Uterus (tissue), 2 donors: ENCODE measurements at regions not wholly inside any gene's neighbourhood (a gene's known extent, or its start where the extent isn't known, plus 50 kb on each side); places are given as distances from the start of the nearest gene placed in this dataset.

ENCODE experiments used
- POLR2A ChIP-seq, 2 donors: fragments of 450-650 bp; IDR thresholded peaks; one replicate each; pipeline ENCODE4 v1.6.1; 2016; ENCODE audit warnings: antibody characterized with exemption in 2 of 2, mild to moderate bottlenecking in 1 of 2, moderate library complexity in 1 of 2
- TF ChIP-seq, protein P1 (sequence below), 4 experiments: fragments of 200-600 bp in 2 of 4; fragments of 450-650 bp in 2 of 4; sonication (generic) in 2 of 4; IDR thresholded peaks; one replicate each; pipeline ENCODE4 v1.5.1; 2016 to 2019; ENCODE audit warnings: antibody characterized with exemption in 4 of 4, mild to moderate bottlenecking in 2 of 4, moderate library complexity in 1 of 4

DNA sequence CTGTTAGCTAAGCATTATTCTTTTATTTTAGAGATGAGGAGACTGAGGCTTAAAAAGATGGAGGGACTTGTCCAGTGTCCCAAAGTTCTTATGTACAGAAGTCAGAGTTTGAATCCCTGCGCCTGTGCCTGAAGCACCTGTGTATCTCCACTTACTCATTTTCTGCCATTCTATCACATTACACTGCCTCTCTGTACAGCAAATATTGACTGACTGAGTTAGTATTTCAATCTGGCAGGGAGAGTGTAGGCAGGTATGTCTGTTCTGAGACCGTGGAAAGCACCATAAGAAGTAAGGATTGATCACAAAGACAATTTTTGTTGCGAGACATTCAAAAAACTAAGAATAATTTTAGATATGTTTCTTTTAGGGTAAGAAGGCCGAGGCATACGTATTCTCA lies 162.7 kb downstream of the KITLG start:
- TF ChIP-seq, protein P1, sequence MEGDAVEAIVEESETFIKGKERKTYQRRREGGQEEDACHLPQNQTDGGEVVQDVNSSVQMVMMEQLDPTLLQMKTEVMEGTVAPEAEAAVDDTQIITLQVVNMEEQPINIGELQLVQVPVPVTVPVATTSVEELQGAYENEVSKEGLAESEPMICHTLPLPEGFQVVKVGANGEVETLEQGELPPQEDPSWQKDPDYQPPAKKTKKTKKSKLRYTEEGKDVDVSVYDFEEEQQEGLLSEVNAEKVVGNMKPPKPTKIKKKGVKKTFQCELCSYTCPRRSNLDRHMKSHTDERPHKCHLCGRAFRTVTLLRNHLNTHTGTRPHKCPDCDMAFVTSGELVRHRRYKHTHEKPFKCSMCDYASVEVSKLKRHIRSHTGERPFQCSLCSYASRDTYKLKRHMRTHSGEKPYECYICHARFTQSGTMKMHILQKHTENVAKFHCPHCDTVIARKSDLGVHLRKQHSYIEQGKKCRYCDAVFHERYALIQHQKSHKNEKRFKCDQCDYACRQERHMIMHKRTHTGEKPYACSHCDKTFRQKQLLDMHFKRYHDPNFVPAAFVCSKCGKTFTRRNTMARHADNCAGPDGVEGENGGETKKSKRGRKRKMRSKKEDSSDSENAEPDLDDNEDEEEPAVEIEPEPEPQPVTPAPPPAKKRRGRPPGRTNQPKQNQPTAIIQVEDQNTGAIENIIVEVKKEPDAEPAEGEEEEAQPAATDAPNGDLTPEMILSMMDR (IDR thresholded peaks at IDR 0.05), result no peak
- no peak for TF ChIP-seq POLR2A (IDR thresholded peaks at IDR 0.05)
